ENCODE measurements at regions not wholly inside any gene's neighbourhood (a gene's known extent, or its start where the extent isn't known, plus 50 kb on each side); places are given as distances from the start of the nearest gene placed in this dataset.

- no peak for TF ChIP-seq CTCF (IDR thresholded peaks at IDR 0.05)
- DNase-seq (ENCODE audit: low spot score): peak; percentile 17
- Histone ChIP-seq H3K4me3 (no peak overlapping the region), H3K27ac (no peak overlapping the region)
Measured at GRCh38 chr15:70569714-70570231, 193.6 kb downstream of the UACA start.

- peak; percentile 58 for DNase-seq (ENCODE audit: low spot score)
- TF ChIP-seq CTCF (IDR thresholded peaks at IDR 0.05): peak; percentile 27
- Histone ChIP-seq H3K4me3 (no peak overlapping the region), H3K27ac (no peak overlapping the region)
Measured at GRCh38 chr15:70569091-70569713, 194.2 kb downstream of the UACA start.

- no peak for TF ChIP-seq CTCF (IDR thresholded peaks at IDR 0.05)
- Histone ChIP-seq H3K27ac (no peak overlapping the region), H3K4me3 (no peak overlapping the region)
- peak; percentile 58 for DNase-seq (ENCODE audit: low spot score)
Measured at GRCh38 chr15:70566989-70567388, 196.4 kb downstream of the UACA start.

GRCh38 chr15:70566047-70566835, 197.1 kb downstream of the UACA start:
- DNase-seq (ENCODE audit: low spot score): peak; percentile 38
- no peak for TF ChIP-seq CTCF (IDR thresholded peaks at IDR 0.05)
- Histone ChIP-seq H3K27ac (no peak overlapping the region), H3K4me3 (no peak overlapping the region)

GRCh38 chr15:70563561-70564095, 199.7 kb downstream of the UACA start:
- no peak overlapping the region for H3K27ac ChIP-seq
- H3K4me3 ChIP-seq: no peak overlapping the region
- no peak for TF ChIP-seq CTCF (IDR thresholded peaks at IDR 0.05)
- DNase-seq (ENCODE audit: low spot score): peak; percentile 43

- TF ChIP-seq CTCF (IDR thresholded peaks at IDR 0.05): no peak
- peak; percentile 28 for DNase-seq (ENCODE audit: low spot score)
- Histone ChIP-seq H3K27ac (no peak overlapping the region), H3K4me3 (no peak overlapping the region)
Measured at GRCh38 chr15:70562906-70563305, 200.5 kb downstream of the UACA start.

All from coronary artery (tissue), 2 donors.